ENCODE measurements at regions not wholly inside any gene's neighbourhood (a gene's known extent, or its start where the extent isn't known, plus 50 kb on each side); places are given as distances from the start of the nearest gene placed in this dataset.
"Not testable (repeated sequence)": the region's sequence is repeated elsewhere in the genome, so short reads cannot be mapped to it uniquely, and the experiment has no call there.

DNA sequence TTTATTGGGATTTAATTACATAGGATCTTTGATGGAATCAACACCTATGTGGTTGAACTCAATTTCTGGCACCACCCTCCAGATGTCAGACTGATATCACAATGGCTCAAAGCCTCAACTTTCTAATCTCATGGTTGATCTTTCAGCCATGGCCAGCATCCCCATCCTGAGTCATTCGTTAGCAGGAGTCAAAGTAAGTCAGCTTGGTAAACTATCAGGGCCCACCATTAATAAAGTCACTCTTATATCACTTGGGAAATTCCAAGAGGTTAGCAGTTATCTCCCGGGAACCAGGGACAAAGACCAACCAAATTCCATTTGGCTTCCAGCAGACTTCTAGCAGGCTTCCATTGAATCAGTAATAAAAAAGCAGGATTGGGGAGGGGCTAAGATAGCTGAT is 50.7 kb upstream of the TNFSF4 start:
- Histone ChIP-seq H3K27me3 (ENCODE audit: control insufficient read depth in 1 of 2, insufficient read depth in 2 of 2, low read length in 1 of 2) (no peaks in the 10 kb centered on the region), H3K4me3 (ENCODE audit: low read length in 2 of 2) (no peak overlapping the region), H3K4me1 (ENCODE audit: control insufficient read depth in 1 of 2, insufficient read depth in 2 of 2, low read length in 2 of 2) (no peaks in the 10 kb centered on the region), H3K27ac (ENCODE audit: low read depth in 1 of 2, low read length in 2 of 2) (no peak overlapping the region), H3K9me3 (ENCODE audit: control insufficient read depth, low read length) (no peaks in the 10 kb centered on the region), H3K36me3 (ENCODE audit: control insufficient read depth in 1 of 2, insufficient read depth in 2 of 2, low read length in 1 of 2) (no peaks in the 10 kb centered on the region)
- DNase-seq (no peak), ATAC-seq (ENCODE audit: low FRiP score) (no peak)
- intact Hi-C loops (cut with DNase I) = no loop called here
- 88 to 91% methylated on average over 2 of the region's 2 CpGs for WGBS, 2 donors

- H3K27me3 ChIP-seq (ENCODE audit: control insufficient read depth in 1 of 2, insufficient read depth in 2 of 2, low read length in 1 of 2) = no peaks in the 10 kb centered on the region
- no peak for DNase-seq
- WGBS, 2 donors = 78 to 82% methylated on average over 5 of the region's 5 CpGs
- H3K9me3 ChIP-seq (ENCODE audit: control insufficient read depth, low read length) = peaks cover 2% of the 10 kb centered on the region
- no peaks in the 10 kb centered on the region for H3K4me1 ChIP-seq (ENCODE audit: control insufficient read depth in 1 of 2, insufficient read depth in 2 of 2, low read length in 2 of 2)
- no peak overlapping the region for H3K4me3 ChIP-seq (ENCODE audit: low read length in 2 of 2)
- no peak overlapping the region for H3K27ac ChIP-seq (ENCODE audit: low read depth in 1 of 2, low read length in 2 of 2)
- H3K36me3 ChIP-seq (ENCODE audit: control insufficient read depth in 1 of 2, insufficient read depth in 2 of 2, low read length in 1 of 2) = no peaks in the 10 kb centered on the region
- ATAC-seq (ENCODE audit: low FRiP score) = no peak
- intact Hi-C loops (cut with DNase I) = no loop called here
These were observed 51.5 kb upstream of the TNFSF4 start for GRCh38 chr1:173258479-173259264.

- H3K9me3 ChIP-seq (ENCODE audit: control insufficient read depth, low read length); H3K4me3 ChIP-seq (ENCODE audit: low read length in 2 of 2); H3K36me3 ChIP-seq (ENCODE audit: control insufficient read depth in 1 of 2, insufficient read depth in 2 of 2, low read length in 1 of 2); H3K27ac ChIP-seq (ENCODE audit: low read depth in 1 of 2, low read length in 2 of 2); ATAC-seq (ENCODE audit: low FRiP score); DNase-seq; H3K4me1 ChIP-seq (ENCODE audit: control insufficient read depth in 1 of 2, insufficient read depth in 2 of 2, low read length in 2 of 2); intact Hi-C loops (cut with DNase I); H3K27me3 ChIP-seq (ENCODE audit: control insufficient read depth in 1 of 2, insufficient read depth in 2 of 2, low read length in 1 of 2): not testable (repeated sequence)
- WGBS, 2 donors = 83 to 88% methylated on average over 1 of the region's 1 CpG
These were observed 53.2 kb upstream of the TNFSF4 start for GRCh38 chr1:173260329-173260728.

DNA sequence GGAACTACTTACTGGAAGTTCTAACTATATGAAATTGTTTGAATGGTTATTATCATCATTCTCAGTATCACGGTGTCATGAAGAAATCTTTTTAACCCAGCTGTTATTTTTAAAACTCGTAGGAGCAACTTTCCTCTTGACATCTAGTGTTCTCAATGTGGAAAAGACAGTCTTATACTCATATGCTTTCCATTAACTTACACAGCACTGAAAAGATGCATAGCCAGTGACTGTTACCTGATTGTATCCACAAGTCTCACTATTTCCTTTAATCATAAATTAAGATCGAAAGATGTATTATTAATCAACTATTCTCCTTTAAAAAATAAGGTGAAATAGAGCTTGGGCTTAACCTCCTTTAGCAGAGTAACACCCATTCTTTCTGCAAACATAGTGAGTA is 59.7 kb upstream of the TNFSF4 start:
- Histone ChIP-seq H3K27ac (ENCODE audit: low read depth in 1 of 2, low read length in 2 of 2) (no peak overlapping the region), H3K4me3 (ENCODE audit: low read length in 2 of 2) (no peak overlapping the region), H3K27me3 (ENCODE audit: control insufficient read depth in 1 of 2, insufficient read depth in 2 of 2, low read length in 1 of 2) (no peaks in the 10 kb centered on the region), H3K9me3 (ENCODE audit: control insufficient read depth, low read length) (peaks cover 2% of the 10 kb centered on the region), H3K4me1 (ENCODE audit: control insufficient read depth in 1 of 2, insufficient read depth in 2 of 2, low read length in 2 of 2) (no peaks in the 10 kb centered on the region), H3K36me3 (ENCODE audit: control insufficient read depth in 1 of 2, insufficient read depth in 2 of 2, low read length in 1 of 2) (no peaks in the 10 kb centered on the region)
- DNase-seq (no peak), ATAC-seq (ENCODE audit: low FRiP score) (no peak)
- 56 to 58% methylated on average over 3 of the region's 3 CpGs for WGBS, 2 donors
- intact Hi-C loops (cut with DNase I) = no loop called here

DNA sequence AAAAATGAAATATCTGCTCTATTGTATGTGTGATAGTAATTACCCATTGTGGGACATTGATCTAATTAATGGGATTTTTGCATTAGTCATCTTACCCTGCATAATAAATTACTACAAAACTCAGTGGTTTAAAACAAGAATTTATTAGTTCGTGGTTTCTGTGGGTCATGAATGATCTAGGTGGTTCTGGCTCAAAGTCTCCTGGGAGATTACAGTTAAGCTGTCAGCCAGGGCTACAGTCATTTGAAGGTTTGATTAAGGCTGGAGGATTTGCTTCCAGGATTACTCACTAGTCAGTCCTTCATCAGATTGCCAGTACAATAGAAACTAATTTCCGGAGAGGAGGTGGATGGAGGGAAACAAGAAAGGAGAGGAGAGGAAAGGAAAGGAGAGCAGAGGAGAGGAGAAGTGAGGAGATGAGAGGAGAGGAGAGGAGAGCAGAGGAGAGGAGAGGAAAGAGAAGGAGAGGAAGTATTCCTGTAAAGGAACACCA is 60.4 kb upstream of the TNFSF4 start:
- DNase-seq = no peak
- ATAC-seq (ENCODE audit: low FRiP score) = no peak
- no peaks in the 10 kb centered on the region for H3K36me3 ChIP-seq (ENCODE audit: control insufficient read depth in 1 of 2, insufficient read depth in 2 of 2, low read length in 1 of 2)
- no peak overlapping the region for H3K4me3 ChIP-seq (ENCODE audit: low read length in 2 of 2)
- 77 to 81% methylated on average over 2 of the region's 2 CpGs for WGBS, 2 donors
- no peaks in the 10 kb centered on the region for H3K4me1 ChIP-seq (ENCODE audit: control insufficient read depth in 1 of 2, insufficient read depth in 2 of 2, low read length in 2 of 2)
- peaks cover 2% of the 10 kb centered on the region for H3K9me3 ChIP-seq (ENCODE audit: control insufficient read depth, low read length)
- intact Hi-C loops (cut with DNase I) = no loop called here
- no peak overlapping the region for H3K27ac ChIP-seq (ENCODE audit: low read depth in 1 of 2, low read length in 2 of 2)
- H3K27me3 ChIP-seq (ENCODE audit: control insufficient read depth in 1 of 2, insufficient read depth in 2 of 2, low read length in 1 of 2) = no peaks in the 10 kb centered on the region

GRCh38 chr1:173268261-173268660 is 61.1 kb upstream of the TNFSF4 start:
- Histone ChIP-seq H3K4me1 (ENCODE audit: control insufficient read depth in 1 of 2, insufficient read depth in 2 of 2, low read length in 2 of 2) (no peaks in the 10 kb centered on the region), H3K4me3 (ENCODE audit: low read length in 2 of 2) (no peak overlapping the region), H3K27ac (ENCODE audit: low read depth in 1 of 2, low read length in 2 of 2) (no peak overlapping the region), H3K36me3 (ENCODE audit: control insufficient read depth in 1 of 2, insufficient read depth in 2 of 2, low read length in 1 of 2) (no peaks in the 10 kb centered on the region), H3K27me3 (ENCODE audit: control insufficient read depth in 1 of 2, insufficient read depth in 2 of 2, low read length in 1 of 2) (no peaks in the 10 kb centered on the region), H3K9me3 (ENCODE audit: control insufficient read depth, low read length) (peaks cover 2% of the 10 kb centered on the region)
- 85 to 93% methylated on average over 1 of the region's 1 CpG for WGBS, 2 donors
- DNase-seq = no peak
- intact Hi-C loops (cut with DNase I) = no loop called here
- no peak for ATAC-seq (ENCODE audit: low FRiP score)

GRCh38 chr1:173268786-173269277 is 61.7 kb upstream of the TNFSF4 start:
- H3K9me3 ChIP-seq (ENCODE audit: control insufficient read depth, low read length) = no peaks in the 10 kb centered on the region
- DNase-seq (no peak), ATAC-seq (ENCODE audit: low FRiP score) (no peak)
- H3K27me3 ChIP-seq (ENCODE audit: control insufficient read depth in 1 of 2, insufficient read depth in 2 of 2, low read length in 1 of 2) = no peaks in the 10 kb centered on the region
- intact Hi-C loops (cut with DNase I) = no loop called here
- H3K4me3 ChIP-seq (ENCODE audit: low read length in 2 of 2) = no peak overlapping the region
- WGBS, 2 donors = 52 to 61% methylated on average over 3 of the region's 3 CpGs
- H3K4me1 ChIP-seq (ENCODE audit: control insufficient read depth in 1 of 2, insufficient read depth in 2 of 2, low read length in 2 of 2) = no peaks in the 10 kb centered on the region
- H3K36me3 ChIP-seq (ENCODE audit: control insufficient read depth in 1 of 2, insufficient read depth in 2 of 2, low read length in 1 of 2) = no peaks in the 10 kb centered on the region
- no peak overlapping the region for H3K27ac ChIP-seq (ENCODE audit: low read depth in 1 of 2, low read length in 2 of 2)

DNA sequence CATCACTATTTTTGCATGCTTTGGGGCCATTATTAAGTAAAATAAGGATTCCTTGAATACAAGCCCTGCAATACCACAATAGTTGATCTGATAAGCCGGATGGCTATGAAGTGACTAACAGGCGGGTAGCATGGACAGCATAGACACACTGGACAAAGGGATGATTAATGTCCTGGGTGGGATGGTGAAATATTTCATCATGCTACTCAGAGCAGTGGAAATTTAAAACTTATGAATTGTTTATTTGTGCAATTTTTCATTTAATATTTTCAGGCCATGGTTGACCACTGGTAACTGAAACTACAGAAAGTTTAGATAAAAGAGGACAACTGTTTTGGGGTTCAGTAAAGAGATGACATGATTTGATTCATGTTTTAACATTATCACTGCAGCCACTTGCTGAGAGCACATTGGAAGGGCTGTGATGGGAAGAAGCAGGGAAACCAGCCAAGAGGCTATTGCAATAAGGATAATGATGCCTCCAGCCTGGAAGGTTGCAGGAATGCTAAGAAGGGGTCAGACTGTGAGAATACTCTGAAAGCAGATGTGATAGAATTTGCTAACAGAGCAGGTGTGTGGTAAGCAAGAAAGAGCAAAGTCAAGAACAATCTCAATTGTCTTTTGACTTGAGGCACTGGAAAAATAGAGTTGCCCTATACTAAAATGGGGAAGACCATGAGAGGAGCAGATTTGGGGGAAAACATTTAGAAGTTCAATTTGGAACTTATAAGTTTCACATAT is 62.5 kb upstream of the TNFSF4 start:
- intact Hi-C loops (cut with DNase I) = no loop called here
- H3K27ac ChIP-seq (ENCODE audit: low read depth in 1 of 2, low read length in 2 of 2) = no peak overlapping the region
- DNase-seq = no peak
- no peak overlapping the region for H3K4me3 ChIP-seq (ENCODE audit: low read length in 2 of 2)
- H3K27me3 ChIP-seq (ENCODE audit: control insufficient read depth in 1 of 2, insufficient read depth in 2 of 2, low read length in 1 of 2) = no peaks in the 10 kb centered on the region
- no peaks in the 10 kb centered on the region for H3K36me3 ChIP-seq (ENCODE audit: control insufficient read depth in 1 of 2, insufficient read depth in 2 of 2, low read length in 1 of 2)
- H3K9me3 ChIP-seq (ENCODE audit: control insufficient read depth, low read length) = no peaks in the 10 kb centered on the region
- no peaks in the 10 kb centered on the region for H3K4me1 ChIP-seq (ENCODE audit: control insufficient read depth in 1 of 2, insufficient read depth in 2 of 2, low read length in 2 of 2)
- 70 to 78% methylated on average over 2 of the region's 2 CpGs for whole genome bisulfite sequencing, 2 donors
- ATAC-seq (ENCODE audit: low FRiP score) = no peak

DNA sequence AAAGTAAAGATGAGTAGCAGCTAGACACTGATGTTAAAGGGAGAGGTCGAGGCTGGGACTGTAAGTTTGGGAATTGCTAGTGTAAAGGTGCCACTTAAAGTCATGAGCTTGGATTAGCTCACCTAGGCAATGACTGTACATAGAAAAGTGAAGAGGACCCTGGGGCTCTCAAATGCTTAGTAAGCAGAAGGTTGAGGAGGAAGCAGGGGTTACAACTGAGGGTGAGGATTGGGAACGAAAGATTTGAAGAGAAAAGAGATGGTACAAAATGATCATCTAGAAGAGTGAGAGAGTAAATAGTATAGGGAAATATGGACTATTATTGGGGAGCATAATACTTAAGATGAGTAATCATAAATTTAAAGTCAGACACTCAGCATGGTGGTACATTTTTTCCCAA is 63.1 kb upstream of the TNFSF4 start:
- intact Hi-C loops (cut with DNase I) = no loop called here
- Histone ChIP-seq H3K27me3 (ENCODE audit: control insufficient read depth in 1 of 2, insufficient read depth in 2 of 2, low read length in 1 of 2) (no peaks in the 10 kb centered on the region), H3K27ac (ENCODE audit: low read depth in 1 of 2, low read length in 2 of 2) (no peak overlapping the region), H3K4me1 (ENCODE audit: control insufficient read depth in 1 of 2, insufficient read depth in 2 of 2, low read length in 2 of 2) (no peaks in the 10 kb centered on the region), H3K4me3 (ENCODE audit: low read length in 2 of 2) (no peak overlapping the region), H3K36me3 (ENCODE audit: control insufficient read depth in 1 of 2, insufficient read depth in 2 of 2, low read length in 1 of 2) (no peaks in the 10 kb centered on the region), H3K9me3 (ENCODE audit: control insufficient read depth, low read length) (no peaks in the 10 kb centered on the region)
- 57 to 86% methylated on average over 2 of the region's 2 CpGs for WGBS, 2 donors
- no peak for ATAC-seq (ENCODE audit: low FRiP score)
- DNase-seq = no peak
